ENCODE measurements at regions not wholly inside any gene's neighbourhood (a gene's known extent, or its start where the extent isn't known, plus 50 kb on each side); places are given as distances from the start of the nearest gene placed in this dataset.

- DNase-seq (ENCODE audit: low read depth in 2 of 2): no peak
Observed at GRCh38 chr15:100783760-100784492, 95.7 kb upstream of the ALDH1A3 start.

DNA sequence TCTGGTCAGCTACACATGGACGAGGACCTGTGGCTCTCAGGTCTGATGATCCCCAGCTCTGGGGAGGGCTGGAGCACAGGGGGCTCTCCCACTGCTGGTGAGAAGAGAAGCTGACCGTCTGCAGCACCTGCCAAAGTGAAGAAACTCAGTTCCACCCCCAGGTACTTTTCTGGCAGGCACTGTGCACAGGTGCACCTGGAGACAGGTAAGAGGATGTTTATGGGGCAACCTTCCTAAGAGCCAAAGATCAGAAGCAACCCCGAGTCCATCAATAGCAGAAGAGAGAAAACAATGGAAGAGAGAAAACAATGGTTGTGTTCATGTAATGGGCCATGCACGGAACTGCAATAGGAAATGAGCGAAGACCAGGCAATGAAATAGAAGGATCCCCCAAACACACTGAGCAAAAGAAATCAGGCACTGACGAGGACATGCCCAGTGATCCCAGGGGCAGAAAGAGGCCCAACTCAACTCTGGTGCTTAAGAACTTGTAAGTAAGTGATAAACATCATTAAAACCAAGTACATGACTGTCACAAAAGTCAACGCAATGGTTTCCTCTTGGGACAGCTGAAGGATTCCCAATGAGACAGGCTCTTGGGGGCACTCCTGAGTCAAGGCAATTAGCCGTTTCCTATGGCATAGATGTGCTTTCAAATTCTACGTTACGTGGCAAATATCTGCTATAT, 95.0 kb upstream of the ALDH1A3 start:
- no peak for DNase-seq (ENCODE audit: low read depth in 2 of 2)

GRCh38 chr15:100785181-100786138, 94.2 kb upstream of the ALDH1A3 start:
- DNase-seq (ENCODE audit: low read depth in 2 of 2): no peak

DNA sequence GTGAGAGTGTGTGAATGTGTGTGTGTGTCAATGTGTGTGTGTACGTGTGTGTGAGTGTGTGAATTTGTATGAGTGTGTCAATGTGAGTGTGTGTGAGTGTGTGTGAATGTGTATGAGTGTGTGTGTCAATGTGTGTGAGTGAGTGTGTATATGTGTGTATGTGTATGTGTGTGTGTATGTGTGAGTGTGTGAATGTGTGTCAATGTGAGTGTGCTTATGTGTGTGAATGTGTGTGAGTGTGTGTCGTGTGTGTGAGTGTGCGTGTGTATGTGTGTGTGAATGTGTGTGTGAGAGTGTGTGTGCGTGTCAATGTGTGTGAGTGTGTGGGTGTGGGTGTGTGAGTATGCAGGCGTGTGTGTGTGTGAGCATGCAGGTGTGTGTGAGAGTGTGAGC, 93.5 kb upstream of the ALDH1A3 start:
- DNase-seq (ENCODE audit: low read depth in 2 of 2): no peak

GRCh38 chr15:100786901-100787566, 92.6 kb upstream of the ALDH1A3 start:
- no peak for DNase-seq (ENCODE audit: low read depth in 2 of 2)

DNA sequence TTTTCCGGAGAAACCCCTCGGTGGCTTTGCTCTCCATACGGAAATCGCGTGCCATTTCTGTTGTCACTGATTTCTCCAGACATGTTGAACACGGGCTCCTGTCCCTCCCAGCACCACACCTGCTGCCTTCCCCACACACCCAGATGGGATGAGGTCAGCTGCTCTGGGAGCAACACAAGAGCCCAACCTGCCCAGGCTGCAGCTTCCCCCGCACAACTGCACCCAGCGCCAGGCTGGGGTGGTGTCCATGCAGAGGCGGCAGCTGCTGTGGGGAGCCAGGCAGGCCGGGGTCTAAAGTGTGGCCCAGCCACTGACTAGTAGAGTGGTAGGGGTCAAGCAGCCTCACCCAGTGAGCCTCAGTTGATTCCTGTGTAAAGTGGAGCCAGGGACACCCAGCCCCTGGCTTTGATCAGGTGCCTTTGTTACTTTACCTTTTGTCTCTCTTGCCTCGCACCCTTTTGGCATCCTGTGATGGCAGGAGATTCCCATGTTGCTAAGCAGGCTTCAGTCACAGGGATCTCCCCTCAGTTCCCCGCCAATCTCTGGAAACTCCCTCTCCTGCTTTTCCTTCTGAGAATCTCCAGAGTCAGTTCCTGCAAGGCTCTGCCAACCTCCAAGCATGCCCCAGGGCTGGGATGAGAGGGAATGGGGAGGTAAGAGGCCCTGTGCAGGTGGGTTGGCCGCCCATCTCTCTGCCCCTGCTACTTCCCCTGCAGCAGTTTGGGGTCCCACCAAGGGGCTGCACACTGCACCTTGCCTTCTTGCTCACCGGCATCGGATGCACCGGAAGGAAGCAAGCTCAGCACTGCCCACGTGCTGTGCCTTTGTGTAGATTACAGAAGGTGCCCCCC, 91.8 kb upstream of the ALDH1A3 start:
- DNase-seq (ENCODE audit: low read depth in 2 of 2): no peak

DNA sequence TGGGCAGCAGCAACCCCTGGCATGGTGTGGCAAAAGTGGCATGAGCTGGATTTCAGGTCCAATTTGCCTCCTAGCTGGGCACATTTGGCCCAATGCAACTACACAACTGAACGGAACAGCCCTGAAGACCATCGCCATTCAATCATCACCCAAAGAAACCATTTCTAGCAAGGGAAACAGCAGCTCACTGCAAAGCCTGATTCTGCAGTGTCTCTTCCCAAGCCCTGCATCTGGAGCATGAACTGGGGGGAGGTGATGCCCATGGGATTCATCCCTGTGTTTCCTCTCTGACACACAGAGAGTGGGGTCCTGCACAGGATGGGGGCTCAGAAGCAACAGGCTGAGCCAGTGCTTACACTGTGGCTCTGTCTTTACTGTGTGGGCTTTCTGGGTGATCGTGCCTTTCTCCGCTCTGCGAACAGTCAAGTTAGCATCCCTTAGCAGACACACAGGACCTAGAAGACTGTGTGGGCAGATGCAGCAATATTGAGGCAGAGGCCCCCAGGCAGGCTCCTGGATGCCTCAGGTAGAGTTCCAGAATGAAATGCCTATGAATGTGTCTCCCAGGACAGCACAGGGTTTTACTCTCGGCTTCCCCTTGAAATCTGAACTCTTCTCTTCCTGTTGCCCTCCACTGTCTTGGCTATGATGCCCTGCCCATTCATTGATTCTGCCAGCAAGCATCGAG, 91.1 kb upstream of the ALDH1A3 start:
- no peak for DNase-seq (ENCODE audit: low read depth in 2 of 2)

DNA sequence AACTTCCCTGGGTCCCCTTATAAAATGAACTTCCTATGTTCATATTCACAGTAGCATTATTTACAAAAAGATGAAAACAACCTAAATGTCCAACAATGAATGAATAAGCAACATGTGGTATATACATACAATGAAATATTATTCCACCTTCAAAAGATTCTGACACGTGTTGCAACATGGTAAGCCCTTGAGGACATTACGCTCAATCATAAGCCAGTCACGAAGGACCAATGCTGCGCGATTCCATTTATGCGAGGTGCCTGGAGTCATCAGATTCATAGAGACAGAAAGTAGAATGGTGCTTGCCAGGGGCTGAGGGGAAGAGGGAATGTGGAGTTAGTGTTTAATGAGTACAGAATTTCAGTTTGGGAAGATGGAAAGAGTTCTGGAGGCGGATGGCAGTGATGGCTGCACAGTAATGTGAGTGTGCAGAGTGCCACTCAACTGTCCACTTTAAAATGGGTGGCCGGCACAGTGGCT, 88.8 kb upstream of the ALDH1A3 start:
- no peak for DNase-seq (ENCODE audit: low read depth in 2 of 2)

DNA sequence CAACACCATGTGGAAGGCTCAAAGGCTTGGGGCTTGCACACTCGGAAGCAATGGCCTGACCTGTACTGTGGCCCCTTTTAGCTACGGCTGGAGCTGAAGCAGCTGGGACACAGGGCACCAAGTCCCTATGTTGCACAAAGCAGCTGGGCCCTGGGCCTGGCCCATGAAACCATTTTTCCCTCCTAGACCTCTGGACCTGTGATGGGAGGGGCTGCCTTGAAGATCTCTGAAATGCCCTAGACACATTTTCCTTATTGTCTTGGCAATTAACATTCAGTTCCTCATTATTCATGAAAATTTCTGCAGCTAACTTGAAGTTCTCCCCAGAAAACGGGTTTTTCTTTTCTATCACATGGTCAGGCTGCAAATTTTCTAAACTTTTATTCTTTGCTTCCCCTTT, 85.6 kb upstream of the ALDH1A3 start:
- DNase-seq (ENCODE audit: low read depth in 2 of 2): no peak

GRCh38 chr15:100801256-100801900, 78.3 kb upstream of the ALDH1A3 start:
- DNase-seq (ENCODE audit: low read depth in 2 of 2): no peak

- DNase-seq (ENCODE audit: low read depth in 2 of 2): no peak
Observed at GRCh38 chr15:100802421-100803170, 77.0 kb upstream of the ALDH1A3 start.

- DNase-seq (ENCODE audit: low read depth in 2 of 2): no peak
Observed at GRCh38 chr15:100803171-100803440, 76.5 kb upstream of the ALDH1A3 start.

GRCh38 chr15:100806157-100806556, 73.5 kb upstream of the ALDH1A3 start:
- no peak for DNase-seq (ENCODE audit: low read depth in 2 of 2)

- no peak for DNase-seq (ENCODE audit: low read depth in 2 of 2)
Observed at GRCh38 chr15:100807028-100807427, 72.6 kb upstream of the ALDH1A3 start.

DNA sequence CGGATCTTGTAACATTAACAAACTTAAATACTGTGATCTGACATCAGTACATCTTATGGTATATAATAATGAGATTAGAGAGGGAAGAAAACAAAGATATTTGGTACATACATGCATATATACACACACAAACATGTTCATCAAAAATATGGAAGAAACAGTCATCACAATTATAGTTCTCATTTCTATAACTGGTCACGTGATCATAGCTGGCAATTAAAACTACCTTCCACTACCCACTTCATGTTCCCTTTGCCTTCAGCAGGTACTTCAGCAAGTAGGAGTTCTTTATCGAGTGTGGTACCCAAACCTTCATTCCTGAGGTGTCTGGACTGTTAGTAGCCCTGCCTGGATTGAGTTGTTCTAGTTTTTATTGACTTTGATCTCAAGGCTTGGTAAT, 70.9 kb upstream of the ALDH1A3 start:
- DNase-seq (ENCODE audit: low read depth in 2 of 2): no peak

GRCh38 chr15:100809151-100809550, 70.5 kb upstream of the ALDH1A3 start:
- DNase-seq (ENCODE audit: low read depth in 2 of 2): no peak

DNA sequence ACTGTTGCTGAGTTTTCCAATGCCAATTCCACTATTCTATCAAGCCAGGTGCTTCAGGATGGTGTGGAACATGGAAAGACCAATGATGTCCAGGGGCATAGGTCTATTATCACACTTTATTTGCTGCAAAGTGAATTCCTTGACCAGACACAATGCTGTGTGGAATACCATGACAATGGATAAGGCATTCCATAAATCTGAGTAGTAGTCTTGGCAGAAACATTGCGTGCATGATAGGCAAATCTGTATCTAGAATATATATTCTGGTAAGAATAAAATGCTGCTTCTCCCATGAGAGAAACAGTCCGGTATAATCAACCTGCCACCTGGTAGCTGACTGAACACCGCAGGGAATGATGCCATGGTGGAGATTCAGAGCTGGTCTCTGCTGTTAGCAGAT, 70.0 kb upstream of the ALDH1A3 start:
- no peak for DNase-seq (ENCODE audit: low read depth in 2 of 2)

DNA sequence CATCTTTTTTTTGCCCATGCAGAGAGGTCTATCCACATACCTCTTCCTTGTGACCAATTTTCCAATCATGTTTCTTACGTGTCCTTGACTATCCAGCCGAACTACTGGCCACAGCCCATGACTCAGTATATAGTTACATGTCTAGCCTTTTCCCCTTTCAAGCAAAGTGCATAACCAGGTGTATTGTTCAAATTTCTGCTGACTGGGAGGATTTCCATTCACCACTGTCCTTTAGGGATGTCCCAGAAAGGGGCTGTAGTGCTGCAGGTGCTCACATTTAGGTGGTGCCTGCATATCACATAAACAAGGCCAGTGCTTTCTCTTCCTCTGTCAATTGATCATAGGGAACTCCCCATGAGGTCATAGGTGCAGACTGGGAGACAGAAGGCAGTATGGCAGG, 69.4 kb upstream of the ALDH1A3 start:
- no peak for DNase-seq (ENCODE audit: low read depth in 2 of 2)

DNA sequence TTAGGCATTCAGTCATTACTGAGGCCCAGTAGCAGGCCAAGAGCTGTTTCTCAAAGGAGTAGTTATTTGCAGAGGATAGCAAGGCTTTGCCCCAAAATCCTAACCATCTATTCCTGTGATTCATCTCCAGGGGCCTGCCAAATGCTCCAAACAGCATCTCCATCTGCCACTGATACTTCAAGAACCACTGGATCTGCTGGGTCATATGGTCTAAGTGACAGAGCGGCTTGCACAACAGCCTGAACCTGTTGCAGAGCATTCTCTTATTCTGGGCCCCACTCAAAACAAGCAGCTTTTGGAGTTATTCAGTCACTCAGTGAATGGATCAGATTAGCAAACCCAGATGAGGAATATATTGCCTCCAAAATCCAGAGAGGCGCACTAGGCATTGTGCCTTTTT, 68.8 kb upstream of the ALDH1A3 start:
- DNase-seq (ENCODE audit: low read depth in 2 of 2): no peak

Data from stimulated activated CD4-positive, alpha-beta T cell treated with anti-CD3 and anti-CD28 coated beads, Interleukin-12 subunit alpha, Interleukin-12 subunit beta, amount 100 ng/mL, for 24 hours (primary cell).